Heart right ventricle (tissue), 16 donors: ENCODE measurements at regions not wholly inside any gene's neighbourhood (a gene's known extent, or its start where the extent isn't known, plus 50 kb on each side); places are given as distances from the start of the nearest gene placed in this dataset.

Experiments used
- ATAC-seq, 8 donors: fragments of 200-7000 bp; cut with Tn5 transposase; one replicate each; pipeline ENCODE4 v1.9.1; 2020; ENCODE audit warnings: mild to moderate bottlenecking in 8 of 8, moderate library complexity in 8 of 8, moderate number of reproducible peaks in 1 of 8
- DNase-seq, 2 donors: peaks; one replicate each; pipeline ENCODE4 v3.0.0-alpha.2; 2020
- H3K27ac ChIP-seq, 10 donors: fragments of 200-600 bp; sonication (generic) in 2 of 10; one replicate each; pipeline versions ENCODE4 v1.5.0 to v1.8.0; 2020 to 2022; ENCODE audit warnings: mild to moderate bottlenecking in 3 of 10
- H3K27me3 ChIP-seq, 7 donors: fragments of 200-600 bp; one replicate each; pipeline ENCODE4 v1.8.0; 2021 to 2022; ENCODE audit warnings: mild to moderate bottlenecking in 2 of 7
- H3K36me3 ChIP-seq, 9 donors: fragments of 200-600 bp; sonication (generic) in 1 of 9; one replicate each; pipeline versions ENCODE4 v1.5.0 to v1.8.0; 2020 to 2022; ENCODE audit warnings: mild to moderate bottlenecking in 2 of 9
- H3K4me1 ChIP-seq, 9 donors: fragments of 200-600 bp; sonication (generic) in 1 of 9; one replicate each; pipeline versions ENCODE4 v1.5.0 to v1.8.0; 2020 to 2022; ENCODE audit warnings: mild to moderate bottlenecking in 4 of 9
- H3K4me3 ChIP-seq, 10 donors: fragments of 200-600 bp; sonication (generic) in 2 of 10; one replicate each; pipeline versions ENCODE4 v1.5.0 to v1.8.0; 2020 to 2022; ENCODE audit warnings: mild to moderate bottlenecking in 7 of 10, moderate library complexity in 2 of 10
- H3K9me3 ChIP-seq, 11 donors: fragments of 200-600 bp in 10 of 11; sonication (generic) in 2 of 11; one replicate each; pipeline versions ENCODE4 v1.5.0 to v1.8.0; 2013 to 2022; ENCODE audit warnings: mild to moderate bottlenecking in 2 of 11, control low read depth in 1 of 11, moderate library complexity in 1 of 11
- CTCF ChIP-seq, 9 donors: fragments of 200-600 bp; sonication (generic) in 2 of 9; IDR thresholded peaks; one replicate each; pipeline versions ENCODE4 v1.5.0 to v1.8.0; 2021 to 2022; ENCODE audit warnings: antibody characterized with exemption in 9 of 9, mild to moderate bottlenecking in 5 of 9, moderate library complexity in 1 of 9
- WGBS, 2 donors: extraction: QIAGEN DNeasy Blood & Tissue Kit; methylation state at CpG; one replicate each; pipeline ENCODE4 v1.1.7; 2013; ENCODE audit warnings: inconsistent platforms in 1 of 2; 5-methylcytosine and 5-hydroxymethylcytosine counted together
- intact Hi-C, 10 donors: fragments of 100-400 bp; cut with DNase I; formaldehyde crosslinking; loops; one replicate each; pipeline versions ENCODE4 v1.11.1 to v1.14.2; 2022
- donor health status: Arrhythmogenic right ventricular cardiomyopathy.
- donor health status: ischemic (EF 13 %, LVEDD 7.1; RV severe dilation, severe dysfunction).
- donor health status: healthy with polysubstance abuse.
- donor health status: DM: no; HTN: yes; CAD: no.
- donor health status: DM: no; HTN: no; CAD: no.
- donor health status: ischemic (EF 25% LVEDD 6.9; RV normal size, moderate dysfunction).
- donor health status: ischemic (EF 25% LVEDD 5.7; RV mildly dilated, moderate dysfunction).
- donor health status: healthy.
- donor health status: DM: yes; HTN: yes; CAD: no.
- donor health status: Ischemic cardiomyopathy.
- donor health status: ischemic (EF 35%, LVEDD 5.7; RV mildly dilated, moderate dysfunction).
- donor health status: nonischemic (EF 11% LVEDD 7.7; RV severe dilation, severe dysfunction).
- donor health status: DM: yes; HTN: yes; CAD: no.
- donor health status: PGD.
- donor health status: ischemic (EF 29% LVEDD 5.4; RV normal size, mild dysfunction).
- donor health status: nonischemic (EF 23%, LVEDD 6.1; RV moderate dilation, normal function).

DNA sequence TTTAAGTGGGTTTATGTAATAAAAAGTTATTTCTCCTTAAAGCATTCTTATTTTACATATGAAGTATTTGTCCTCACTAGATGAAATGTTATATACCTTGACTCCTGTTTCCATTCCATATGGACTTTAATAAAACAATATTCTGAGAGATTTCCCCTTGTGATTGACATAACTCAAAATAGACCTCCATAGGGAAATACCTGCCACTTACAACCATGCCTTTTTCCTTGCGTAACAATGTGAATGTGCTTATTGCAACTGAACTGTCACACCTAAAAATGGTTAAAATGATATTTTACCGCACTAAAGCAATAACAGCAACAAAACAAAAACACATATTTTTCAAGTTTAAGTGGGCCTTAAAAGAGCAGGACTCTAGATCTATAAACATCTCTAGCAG is 70.3 kb upstream of the TGIF1 start:
- no peak for DNase-seq
- H3K4me1 ChIP-seq: no peaks in the 10 kb centered on the region
- no peak for TF ChIP-seq CTCF (IDR thresholded peaks at IDR 0.05)
- peaks cover 0 to 4% (median 0%) of the 10 kb centered on the region in 7 donors for H3K27me3 ChIP-seq
- intact Hi-C loops: loop anchor here in 2 of 10 donors (10.0 kb wide), 2 partner anchors 55 to 65 kb away; no protein-coding TSS in a partner anchor
- no peaks in the 10 kb centered on the region for H3K36me3 ChIP-seq
- no peaks in the 10 kb centered on the region for H3K9me3 ChIP-seq
- H3K4me3 ChIP-seq: no peak overlapping the region
- ATAC-seq: no peak
- no peak overlapping the region for H3K27ac ChIP-seq
- WGBS, 2 donors: 92 to 94% methylated on average over 2 of the region's 2 CpGs

DNA sequence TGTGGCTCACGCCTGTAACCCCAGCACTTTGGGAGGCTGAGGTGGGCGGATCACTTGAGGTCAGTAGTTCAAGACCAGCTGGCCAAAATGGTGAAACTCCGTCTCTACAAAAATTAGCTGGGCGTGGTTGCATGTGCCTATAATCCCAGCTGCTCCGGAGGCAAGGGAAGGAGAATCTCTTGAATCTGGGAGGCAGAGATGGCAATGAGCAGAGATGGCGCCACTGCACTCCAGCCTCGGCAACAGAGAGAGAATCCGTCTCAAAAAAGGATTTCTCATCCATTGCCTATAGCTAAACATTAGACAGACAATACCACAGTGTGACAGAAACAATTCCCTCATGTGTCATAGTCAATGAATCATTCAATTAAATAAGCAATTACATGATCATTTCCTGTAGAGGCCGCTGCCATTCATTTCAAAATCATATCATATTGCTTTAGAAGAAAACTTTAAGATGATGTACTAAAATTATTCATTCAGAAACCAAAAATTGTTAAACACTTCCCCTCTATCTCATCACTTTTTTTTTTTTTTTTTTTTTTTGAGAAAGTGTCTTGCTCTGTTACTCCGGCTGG is 69.5 kb upstream of the TGIF1 start:
- peaks cover 0 to 4% (median 0%) of the 10 kb centered on the region in 7 donors for H3K27me3 ChIP-seq
- no peaks in the 10 kb centered on the region for H3K4me1 ChIP-seq
- H3K9me3 ChIP-seq: no peaks in the 10 kb centered on the region
- no peak for TF ChIP-seq CTCF (IDR thresholded peaks at IDR 0.05)
- 64 to 68% methylated on average over 10 of the region's 10 CpGs for WGBS, 2 donors
- no peak for DNase-seq
- no peaks in the 10 kb centered on the region for H3K36me3 ChIP-seq
- intact Hi-C loops: no loop called here
- H3K27ac ChIP-seq: no peak overlapping the region
- ATAC-seq: no peak
- no peak overlapping the region for H3K4me3 ChIP-seq

DNA sequence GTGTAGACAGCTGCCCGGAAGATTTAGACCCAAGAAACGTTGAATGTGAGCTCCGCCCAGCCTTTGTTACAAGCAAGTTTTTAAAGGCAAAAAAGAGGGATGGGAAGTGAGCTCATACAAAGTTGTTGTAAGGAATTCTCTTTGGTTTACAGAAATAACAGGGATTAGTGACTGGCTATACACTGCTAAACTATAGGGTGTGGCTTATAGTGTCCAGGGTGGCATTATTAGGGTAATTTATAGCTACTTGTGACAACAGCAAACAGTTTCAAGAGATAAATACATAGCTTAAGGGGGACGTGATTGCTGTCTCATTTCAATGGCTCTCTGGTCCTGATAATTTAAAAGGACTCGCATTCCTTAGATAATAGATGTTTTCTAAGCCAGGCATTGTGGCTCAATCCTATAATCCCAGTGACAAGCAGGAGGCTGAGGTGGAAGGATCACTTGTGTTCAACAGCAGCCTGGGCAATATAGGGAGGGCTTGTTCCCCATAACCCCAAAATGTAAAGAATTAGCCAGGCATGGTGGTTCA is 66.5 kb upstream of the TGIF1 start:
- DNase-seq: no peak
- Histone ChIP-seq H3K27me3 (no peaks in the 10 kb centered on the region), H3K4me1 (no peaks in the 10 kb centered on the region), H3K36me3 (no peaks in the 10 kb centered on the region), H3K27ac (no peak overlapping the region), H3K9me3 (no peaks in the 10 kb centered on the region), H3K4me3 (no peak overlapping the region)
- WGBS, 2 donors: 45% methylated on average over 5 of the region's 5 CpGs
- no peak for ATAC-seq
- TF ChIP-seq CTCF (IDR thresholded peaks at IDR 0.05): no peak
- intact Hi-C loops: no loop called here

DNA sequence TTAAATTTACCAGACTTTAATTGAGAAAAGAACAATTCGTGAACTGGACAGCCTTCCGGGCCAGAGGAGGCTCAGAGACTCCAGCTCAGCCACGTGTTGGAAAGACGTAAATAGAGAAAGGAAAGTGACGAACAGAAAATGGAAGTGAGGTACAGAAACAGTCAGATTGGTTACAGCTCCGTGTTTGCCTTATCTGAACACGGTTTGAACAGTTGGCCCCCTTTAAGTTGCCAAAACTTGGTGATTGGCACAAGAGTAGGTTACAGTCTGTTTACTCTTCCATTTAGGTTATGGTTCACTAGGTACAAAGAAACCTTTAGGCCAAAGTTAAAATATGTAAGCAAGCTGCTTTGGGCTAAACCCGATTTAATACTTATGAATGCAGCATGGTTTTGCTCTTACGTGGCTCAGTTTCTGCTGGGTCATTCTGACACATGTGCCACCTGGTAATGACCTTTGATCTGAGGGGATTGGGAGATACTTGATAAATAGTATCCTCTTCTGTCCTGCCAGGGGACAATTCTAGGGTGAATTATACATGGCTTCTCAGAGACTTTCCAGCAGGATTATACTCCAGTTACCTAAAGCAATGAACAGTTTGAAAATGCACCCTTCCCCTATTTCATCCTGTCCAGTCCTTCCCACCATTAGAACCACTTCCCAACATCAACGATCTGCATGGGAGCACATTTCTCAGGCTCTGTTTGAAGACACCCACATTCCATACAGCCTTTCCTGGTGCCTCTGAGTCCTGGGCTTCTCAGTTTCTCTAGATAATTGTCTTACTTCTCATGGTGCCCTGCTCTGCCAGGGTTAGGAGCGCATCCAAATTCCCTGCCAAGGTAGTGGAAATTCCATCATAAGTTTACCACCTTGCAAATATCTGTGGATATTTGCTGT is 65.1 kb upstream of the TGIF1 start:
- no peaks in the 10 kb centered on the region for H3K36me3 ChIP-seq
- ATAC-seq: no peak
- DNase-seq: no peak
- no peak for TF ChIP-seq CTCF (IDR thresholded peaks at IDR 0.05)
- intact Hi-C loops: no loop called here
- no peaks in the 10 kb centered on the region for H3K27me3 ChIP-seq
- no peak overlapping the region for H3K4me3 ChIP-seq
- 86 to 90% methylated on average over 11 of the region's 11 CpGs for WGBS, 2 donors
- H3K4me1 ChIP-seq: no peaks in the 10 kb centered on the region
- peaks cover 0 to 10% (median 3%) of the 10 kb centered on the region in 11 donors for H3K9me3 ChIP-seq
- no peak overlapping the region for H3K27ac ChIP-seq
